ENCODE measurements at regions not wholly inside any gene's neighbourhood (a gene's known extent, or its start where the extent isn't known, plus 50 kb on each side); places are given as distances from the start of the nearest gene placed in this dataset.

DNA sequence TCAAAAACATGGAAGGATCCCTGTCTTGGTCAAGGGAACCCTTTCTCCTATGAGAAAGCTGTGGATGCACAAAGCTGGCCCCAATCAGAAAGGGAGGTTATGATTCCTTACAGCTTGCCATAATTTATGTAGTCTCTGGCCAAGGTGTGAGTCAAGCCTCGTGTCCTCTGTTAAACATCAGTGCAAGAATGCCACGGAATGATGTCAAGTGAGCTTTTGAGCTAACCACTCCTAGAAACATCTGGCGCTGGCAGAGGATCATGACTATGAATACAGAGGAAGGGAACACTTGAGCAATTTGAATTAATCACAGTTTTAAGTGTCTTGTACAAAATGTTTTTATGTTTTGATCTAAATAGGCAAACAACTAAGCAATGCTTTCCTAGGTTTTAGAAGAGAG is 51.5 kb upstream of the RAP2C start:
- DNase-seq (ENCODE audit: low read depth) = peak; percentile 34
- in situ Hi-C loops (cut with HindIII; ENCODE audit: low sequenced_read_pairs) = no loop called here
- H3K4me3 ChIP-seq (ENCODE audit: low read depth, low read length) = no peak overlapping the region
- TF ChIP-seq, protein P1, sequence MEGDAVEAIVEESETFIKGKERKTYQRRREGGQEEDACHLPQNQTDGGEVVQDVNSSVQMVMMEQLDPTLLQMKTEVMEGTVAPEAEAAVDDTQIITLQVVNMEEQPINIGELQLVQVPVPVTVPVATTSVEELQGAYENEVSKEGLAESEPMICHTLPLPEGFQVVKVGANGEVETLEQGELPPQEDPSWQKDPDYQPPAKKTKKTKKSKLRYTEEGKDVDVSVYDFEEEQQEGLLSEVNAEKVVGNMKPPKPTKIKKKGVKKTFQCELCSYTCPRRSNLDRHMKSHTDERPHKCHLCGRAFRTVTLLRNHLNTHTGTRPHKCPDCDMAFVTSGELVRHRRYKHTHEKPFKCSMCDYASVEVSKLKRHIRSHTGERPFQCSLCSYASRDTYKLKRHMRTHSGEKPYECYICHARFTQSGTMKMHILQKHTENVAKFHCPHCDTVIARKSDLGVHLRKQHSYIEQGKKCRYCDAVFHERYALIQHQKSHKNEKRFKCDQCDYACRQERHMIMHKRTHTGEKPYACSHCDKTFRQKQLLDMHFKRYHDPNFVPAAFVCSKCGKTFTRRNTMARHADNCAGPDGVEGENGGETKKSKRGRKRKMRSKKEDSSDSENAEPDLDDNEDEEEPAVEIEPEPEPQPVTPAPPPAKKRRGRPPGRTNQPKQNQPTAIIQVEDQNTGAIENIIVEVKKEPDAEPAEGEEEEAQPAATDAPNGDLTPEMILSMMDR (IDR thresholded peaks at IDR 0.05; ENCODE audit: low read depth, low read length, missing control alignments) = no peak

DNA sequence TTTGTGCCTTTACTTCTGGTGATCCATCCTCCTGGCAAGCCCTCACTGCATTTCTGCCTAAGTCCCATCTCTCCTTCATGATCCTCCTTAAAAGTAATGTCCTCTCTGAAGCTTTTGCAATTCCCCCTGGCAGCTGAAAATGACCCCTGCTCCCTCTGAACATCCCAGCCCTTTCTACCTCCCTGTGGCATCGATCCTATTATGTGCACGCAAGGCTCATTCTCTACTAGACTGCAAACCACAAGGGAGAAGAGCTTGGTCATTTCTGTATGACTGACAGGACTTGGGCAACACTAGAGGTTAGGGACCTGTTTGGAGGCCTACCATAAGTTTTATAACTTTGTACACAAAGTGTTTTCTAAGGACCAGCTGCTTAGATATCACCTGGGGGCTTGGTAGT is 50.8 kb upstream of the RAP2C start:
- TF ChIP-seq, protein P1 (IDR thresholded peaks at IDR 0.05; ENCODE audit: low read depth, low read length, missing control alignments) = no peak
- no peak overlapping the region for H3K4me3 ChIP-seq (ENCODE audit: low read depth, low read length)
- DNase-seq (ENCODE audit: low read depth) = no peak
- in situ Hi-C loops (cut with HindIII; ENCODE audit: low sequenced_read_pairs) = no loop called here
